DND-41 (cell line): ENCODE measurements at regions not wholly inside any gene's neighbourhood (a gene's known extent, or its start where the extent isn't known, plus 50 kb on each side); places are given as distances from the start of the nearest gene placed in this dataset.

Experiments used
- CTCF ChIP-seq: IDR thresholded peaks from 2 replicates; pipeline ENCODE4 v1.5.1; 2012; ENCODE audit warnings: borderline replicate concordance, low read length, moderate library complexity, mild to moderate bottlenecking; ENCODE audit not compliant: poor library complexity, severe bottlenecking; ENCODE audit errors: extremely low read depth
- EZH2 ChIP-seq: IDR thresholded peaks from 3 replicates; pipeline ENCODE4 v1.6.1; 2012; ENCODE audit warnings: borderline replicate concordance, low read depth, mild to moderate bottlenecking, moderate library complexity, low read length, inconsistent platforms; ENCODE audit not compliant: severe bottlenecking

- no peak for TF ChIP-seq CTCF
- no peak for TF ChIP-seq EZH2
These were observed 755.2 kb upstream of the CDH10 start for GRCh38 chr5:25399878-25400480.
